ENCODE measurements at regions not wholly inside any gene's neighbourhood (a gene's known extent, or its start where the extent isn't known, plus 50 kb on each side); places are given as distances from the start of the nearest gene placed in this dataset.

DNA sequence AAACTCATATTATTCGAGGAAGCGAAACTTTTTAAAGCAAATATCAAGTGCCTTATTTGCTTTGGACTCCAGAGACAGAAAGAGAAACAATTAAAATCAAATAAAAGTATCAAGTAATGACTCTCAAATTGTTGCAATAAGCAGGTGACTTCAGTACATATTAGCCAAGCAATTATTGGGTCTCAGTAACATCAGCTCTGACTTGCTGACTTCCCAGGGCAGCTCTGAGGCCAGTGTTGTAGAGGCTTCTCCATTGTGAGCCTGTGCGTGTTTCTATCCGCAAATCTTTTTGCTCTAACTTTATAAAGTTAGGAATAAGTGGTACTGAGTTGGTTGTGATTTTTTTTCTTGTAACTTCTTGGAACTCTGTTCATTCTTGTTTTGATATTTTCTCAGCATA lies 186.8 kb upstream of the PRLR start:
- DNase-seq: no peak

DNA sequence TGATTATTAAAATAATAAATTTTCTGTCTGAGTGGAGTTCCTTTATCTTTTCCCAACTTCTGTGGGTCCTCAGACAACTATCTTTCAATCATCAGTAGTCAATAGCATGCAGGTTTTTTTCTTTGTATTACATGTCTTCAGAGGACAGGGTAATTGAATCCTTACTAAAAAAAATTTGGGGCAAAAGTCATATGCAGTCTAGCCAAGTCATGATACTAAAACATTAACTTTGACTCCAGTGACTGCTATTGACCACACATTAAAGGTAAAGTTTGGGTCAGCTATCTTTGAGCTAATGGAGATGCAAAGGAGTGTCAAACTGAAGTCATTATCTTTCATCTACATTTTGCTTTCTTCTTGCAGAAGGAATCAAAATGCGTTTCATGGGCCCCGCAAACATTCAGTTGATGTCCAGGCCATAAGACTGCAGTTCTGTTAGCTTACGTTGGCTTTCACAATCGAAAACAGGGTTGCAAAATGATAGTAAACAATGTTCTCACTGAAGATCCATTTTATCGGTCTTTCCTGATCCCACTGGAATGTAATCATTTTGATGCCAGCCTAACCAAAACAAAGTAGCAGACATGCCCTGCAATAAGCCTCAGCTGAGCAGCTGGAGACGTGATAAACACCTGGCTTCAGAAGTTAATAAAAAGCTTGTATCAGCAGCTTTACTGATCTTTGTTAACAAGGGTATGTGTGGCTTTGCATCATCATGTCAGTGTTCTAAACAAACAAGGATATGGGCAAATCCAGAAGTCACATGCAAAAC lies 186.1 kb upstream of the PRLR start:
- no peak for DNase-seq

DNA sequence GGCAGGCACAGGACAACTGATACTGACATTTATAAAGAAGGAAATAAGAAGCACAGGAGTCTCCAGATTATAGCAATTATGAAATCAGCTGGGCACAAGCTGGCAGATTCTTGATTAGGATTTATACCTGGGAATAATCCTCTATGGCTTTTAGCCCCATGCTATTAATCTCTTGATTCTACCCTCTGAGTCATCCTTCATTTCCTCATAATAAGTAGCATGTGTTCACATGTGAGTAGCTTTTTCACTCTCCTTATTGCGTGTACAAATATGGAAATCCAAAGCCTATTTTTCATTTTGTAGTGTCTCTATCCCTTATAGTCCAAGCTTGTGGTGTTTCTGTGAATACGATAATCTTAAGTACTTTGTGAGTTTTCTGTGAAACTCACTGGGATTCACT lies 185.0 kb upstream of the PRLR start:
- no peak for DNase-seq

DNA sequence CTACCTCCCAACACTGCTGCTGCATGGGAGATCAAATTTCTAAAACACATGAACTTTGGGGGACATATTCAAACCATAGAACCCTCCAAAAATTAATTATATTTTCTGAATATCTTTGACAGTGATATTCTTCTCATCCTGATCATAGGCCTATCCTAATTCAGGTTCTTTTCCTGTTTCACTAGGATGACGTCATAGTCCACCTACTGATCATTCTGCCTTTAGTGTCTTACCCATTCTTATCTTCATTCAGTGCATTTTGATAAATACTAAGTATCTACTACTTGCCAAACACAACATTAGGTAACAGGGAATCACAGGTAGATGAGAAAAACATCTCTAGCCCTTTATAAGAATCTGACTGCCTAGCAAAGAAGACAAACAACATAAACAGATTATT lies 179.1 kb upstream of the PRLR start:
- no peak for DNase-seq

DNA sequence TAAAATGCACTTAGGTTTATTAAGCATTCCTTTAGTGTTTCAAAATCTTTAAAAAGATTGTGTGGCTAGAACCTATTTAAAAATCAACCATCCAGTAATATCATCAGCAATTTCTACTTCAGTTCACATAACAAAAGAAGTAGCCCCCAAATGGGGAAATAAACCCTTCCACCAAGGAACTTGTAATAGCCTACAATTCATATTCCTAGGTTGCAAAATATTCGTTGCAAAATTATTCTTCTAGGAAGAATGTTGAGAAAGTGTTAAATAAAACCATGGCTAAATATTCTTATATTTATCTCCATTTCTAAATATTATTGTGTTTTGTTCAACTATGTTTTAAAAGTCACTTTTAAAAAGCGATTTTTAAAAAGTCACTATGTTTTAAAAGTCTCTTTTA lies 177.9 kb upstream of the PRLR start:
- DNase-seq: no peak

DNA sequence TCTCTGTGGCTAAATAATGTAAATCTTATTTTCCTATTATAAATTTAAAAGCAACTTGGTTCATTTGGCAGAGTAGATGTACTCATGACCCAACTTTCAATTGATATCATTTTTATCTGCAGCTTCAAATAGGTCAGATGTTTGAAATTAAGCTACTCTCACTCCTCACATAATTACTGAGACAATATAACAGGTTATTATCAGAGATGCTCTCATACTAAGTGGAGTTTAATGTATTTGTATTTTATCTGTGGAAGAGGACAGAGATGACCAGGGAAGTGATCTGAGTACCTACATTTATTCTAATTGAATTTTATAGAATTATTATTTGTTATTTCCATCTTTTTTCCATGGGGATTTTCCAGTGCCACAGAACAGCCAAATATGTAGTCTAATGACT lies 177.4 kb upstream of the PRLR start:
- no peak for DNase-seq

DNA sequence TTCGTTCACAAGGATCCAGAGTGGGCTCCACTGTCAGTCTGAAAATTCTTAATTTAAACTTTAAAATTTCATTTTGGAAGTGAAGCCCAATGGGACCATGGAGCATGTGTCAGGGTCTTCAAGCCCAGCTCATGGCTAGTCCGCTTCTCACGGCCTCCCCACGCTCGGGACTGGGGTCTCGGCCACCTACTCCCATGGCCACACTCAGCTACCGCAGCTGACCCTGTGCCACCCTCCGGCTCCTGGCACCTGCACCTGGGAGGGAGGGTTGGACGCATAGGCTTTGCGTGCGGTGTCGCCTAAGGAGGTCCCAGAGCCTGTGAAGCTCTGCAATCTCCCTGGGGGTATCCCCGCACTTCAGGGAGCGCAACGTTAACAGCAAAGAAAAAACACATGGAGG lies 175.7 kb upstream of the PRLR start:
- DNase-seq: no peak

DNA sequence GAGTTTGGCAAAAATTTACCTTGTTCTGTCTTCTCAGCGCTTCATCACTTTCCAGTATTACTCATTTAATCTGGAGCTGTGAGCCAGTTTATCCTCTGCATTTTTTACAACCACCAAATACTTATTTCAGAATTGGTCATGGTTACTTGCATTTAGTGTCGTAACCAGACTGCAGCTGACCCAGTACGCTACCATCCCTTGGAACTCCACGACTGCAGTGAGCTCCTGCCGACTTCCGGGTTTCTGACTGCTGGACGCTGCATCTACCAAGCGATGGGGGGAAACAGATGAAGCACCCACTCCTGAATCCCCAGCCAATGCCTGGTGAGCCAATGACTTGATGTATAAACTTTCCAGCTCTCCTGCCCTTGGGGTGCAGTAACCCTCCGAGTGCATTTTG lies 174.4 kb upstream of the PRLR start:
- DNase-seq: no peak

DNA sequence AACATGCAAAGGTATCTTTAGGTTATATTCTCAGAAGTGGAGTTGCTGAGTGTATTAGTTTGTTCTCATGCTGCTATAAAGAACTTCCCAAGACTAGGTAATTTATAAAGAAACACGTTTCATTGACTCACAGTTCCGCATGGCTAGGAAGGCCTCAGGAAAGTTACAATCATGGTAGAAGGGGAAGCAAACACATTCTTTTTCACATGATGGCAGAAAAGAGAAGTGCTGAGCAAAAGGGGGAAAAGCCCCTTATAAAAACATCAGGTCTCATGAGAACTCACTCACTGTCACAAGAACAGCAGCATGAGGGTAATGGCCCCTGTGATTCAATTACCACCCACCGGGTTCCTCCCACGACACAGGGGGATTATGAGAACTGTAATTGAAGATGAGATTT lies 163.6 kb upstream of the PRLR start:
- DNase-seq: no peak

DNA sequence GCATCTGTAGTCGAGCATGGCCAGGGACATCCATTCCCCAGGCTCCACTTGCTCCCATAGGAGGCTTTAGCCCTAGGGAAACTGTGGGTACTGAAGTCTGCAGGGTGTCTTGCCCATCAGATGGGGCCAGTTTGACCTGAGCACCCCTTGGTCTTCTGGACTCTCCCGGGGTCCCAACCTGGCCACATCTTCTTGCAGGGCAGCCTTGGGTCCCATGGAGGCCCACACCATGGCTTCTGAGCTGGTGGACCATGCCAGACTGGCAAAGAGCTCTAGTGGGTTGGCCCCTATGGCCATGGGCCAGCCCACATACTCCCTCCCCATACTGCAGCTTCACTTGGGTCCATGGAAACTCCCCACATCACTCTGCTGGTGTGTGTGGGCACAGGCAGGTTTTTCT lies 154.4 kb upstream of the PRLR start:
- no peak for DNase-seq

DNA sequence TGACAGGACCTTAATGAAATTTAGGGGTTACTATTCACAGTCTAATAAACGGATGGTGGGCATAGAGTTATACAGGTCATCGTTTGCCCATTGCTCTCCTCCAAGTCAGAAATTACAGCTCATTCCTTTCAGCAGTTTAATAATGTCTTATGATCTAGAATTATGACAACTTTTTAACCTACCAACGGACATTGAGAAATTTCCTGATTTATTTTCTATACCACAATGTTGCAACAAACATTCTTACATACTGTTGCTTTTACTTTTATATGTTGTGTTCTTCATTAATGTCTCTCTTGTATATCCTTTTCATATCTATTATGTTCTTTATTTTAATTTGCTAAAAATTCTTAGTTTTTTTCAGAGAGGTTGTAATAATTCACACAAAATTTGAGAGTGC lies 152.8 kb upstream of the PRLR start:
- no peak for DNase-seq

DNA sequence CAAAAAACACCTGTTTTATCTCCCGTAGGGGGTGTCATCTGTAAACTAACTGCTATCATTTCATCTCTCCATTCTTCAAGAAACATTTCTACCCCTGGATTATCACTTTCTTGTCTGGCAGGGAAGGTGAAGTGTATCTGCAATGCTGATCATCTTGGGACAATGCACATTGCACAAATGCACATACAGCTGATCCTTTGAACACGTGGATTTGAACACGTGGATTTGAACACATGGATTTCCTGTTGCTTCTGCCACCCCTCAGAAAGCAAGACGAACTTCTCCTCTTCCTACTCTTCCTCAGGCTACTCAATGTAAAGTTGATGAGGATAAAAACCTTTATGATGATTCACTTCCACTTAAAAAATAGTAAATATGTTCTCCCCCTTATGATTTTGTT lies 147.4 kb upstream of the PRLR start:
- DNase-seq: no peak

DNA sequence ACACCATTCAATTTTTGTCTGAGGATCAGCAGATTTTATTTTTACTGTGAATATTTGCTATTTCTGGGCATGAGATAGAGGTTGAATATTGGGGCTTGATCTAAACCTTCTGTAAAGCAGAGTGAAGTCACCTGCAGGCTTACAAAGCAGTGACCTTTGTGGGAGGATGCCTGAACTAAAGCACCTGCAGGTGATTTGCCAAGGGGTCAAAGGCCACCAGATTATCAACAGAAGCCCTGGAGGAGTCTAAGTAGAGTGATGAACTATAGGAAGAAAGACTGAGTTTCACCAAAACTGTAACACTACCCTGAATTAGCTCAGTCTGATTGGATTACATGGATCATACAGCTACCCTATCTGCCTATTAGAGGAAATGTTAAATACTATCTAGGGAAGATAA lies 144.3 kb upstream of the PRLR start:
- DNase-seq: no peak

DNA sequence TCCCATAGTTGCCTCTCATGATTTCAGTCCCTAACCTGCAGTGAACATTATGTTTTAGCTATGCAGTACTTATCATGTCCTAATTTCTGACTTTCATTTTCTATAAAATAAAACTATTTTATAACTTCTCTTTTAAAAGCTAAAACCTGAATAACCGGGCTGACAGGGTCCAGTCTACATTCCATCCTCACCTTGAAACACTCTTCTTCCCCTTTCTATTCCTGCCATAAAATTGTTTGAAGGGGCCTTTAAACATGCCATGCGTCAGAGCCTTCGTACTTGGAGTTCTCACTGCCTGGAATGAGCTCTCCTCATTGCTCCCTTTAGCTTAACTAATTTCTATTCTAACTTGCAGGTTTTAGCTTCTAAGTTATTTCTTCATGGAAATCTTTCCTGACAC lies 143.0 kb upstream of the PRLR start:
- DNase-seq: no peak

DNA sequence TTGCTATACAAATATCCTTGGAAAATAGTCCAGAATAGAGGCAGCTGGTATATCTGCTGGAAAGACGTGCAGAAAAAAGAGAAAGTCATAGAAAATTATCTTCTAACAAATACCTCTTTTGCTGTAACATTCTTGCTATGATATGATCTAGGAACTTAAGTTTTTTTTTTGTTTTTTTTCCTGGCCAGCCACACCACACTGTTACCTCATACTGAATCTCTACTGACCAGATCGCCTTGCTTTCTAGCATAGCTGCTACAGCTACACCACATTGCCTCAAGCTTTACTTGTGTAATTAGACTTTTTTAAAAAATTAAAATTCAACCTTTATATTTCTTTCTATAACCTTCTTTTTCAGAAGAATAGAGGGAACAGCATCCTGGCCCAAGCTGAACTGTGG lies 142.2 kb upstream of the PRLR start:
- no peak for DNase-seq

DNA sequence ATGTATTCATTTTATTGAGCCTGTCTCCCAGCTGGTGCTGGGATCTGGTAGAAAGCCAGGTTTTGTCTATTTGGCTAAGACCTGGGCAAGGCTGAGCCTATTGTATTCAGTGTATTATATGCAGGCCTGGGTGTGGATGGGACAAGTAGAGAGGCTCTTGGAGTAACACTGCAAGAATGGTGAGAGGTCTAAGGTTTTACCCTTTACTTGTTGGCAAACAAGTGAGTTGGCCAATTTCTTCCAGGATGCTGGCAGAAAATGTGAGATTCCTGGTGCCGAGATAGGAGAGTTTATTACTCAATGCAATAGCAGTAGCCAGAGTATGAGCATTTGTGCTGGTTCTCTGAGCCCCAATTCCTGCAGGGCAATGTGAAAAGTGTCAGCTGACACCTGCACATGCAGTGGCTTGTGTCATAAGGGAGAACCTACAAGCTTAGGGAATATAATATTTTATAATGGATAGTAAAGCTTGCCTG lies 141.7 kb upstream of the PRLR start:
- DNase-seq: no peak

DNA sequence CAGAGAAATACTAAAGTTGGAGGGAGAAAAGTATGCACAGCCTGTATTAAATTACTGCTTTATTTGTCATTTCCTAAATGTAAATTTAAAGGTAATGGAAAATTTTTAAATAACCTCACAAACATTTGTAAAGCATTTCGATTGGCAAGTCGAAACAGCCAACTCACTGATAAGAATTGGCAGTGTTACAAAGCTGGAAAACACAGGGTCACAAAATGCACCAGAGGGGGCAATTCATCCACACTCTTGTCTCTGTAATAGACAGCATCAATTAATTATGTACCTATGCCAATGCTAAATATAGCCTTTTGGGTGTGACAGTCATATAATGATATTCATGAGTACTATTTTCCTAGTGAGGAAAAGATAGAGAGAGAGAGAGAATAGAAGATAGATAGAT lies 140.6 kb upstream of the PRLR start:
- DNase-seq: no peak

DNA sequence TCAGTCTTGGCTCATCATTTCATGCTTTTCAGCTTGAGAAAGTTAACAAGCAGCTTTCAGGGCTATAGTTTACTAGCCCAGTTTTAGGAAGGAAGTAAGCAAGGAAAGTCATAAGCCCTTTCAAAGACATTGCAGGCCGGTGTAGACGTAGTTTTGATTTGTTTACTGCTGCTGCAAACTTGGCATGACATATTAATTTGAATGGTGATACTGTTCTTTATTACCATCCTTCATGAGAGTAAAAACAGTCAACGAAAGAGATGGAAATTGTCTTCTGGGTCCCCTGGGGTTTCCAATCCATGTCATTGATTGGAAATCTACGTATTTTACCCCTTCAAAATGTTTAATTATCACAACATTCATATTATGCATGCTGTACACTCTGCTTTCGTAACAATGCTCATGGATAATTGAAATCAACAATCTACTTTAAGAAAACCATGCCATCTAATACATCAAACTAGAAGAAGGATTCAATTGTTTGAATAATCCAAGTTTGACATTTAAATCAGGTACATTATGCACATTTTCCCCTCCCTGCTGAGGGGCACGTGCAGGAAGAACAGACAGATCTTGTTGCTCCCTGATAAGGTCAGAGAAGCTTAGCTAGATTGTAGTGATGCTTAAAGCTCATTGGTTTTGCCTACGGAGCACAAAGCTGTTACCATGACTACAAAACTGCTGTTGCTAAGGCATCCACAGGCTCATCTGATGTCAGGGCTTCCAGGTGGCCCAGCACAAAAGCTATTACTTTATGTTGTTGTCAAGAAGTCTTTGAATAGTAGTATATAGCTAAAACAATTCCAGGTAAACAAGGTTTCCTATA lies 139.9 kb upstream of the PRLR start:
- peak; percentile 13 for DNase-seq

DNA sequence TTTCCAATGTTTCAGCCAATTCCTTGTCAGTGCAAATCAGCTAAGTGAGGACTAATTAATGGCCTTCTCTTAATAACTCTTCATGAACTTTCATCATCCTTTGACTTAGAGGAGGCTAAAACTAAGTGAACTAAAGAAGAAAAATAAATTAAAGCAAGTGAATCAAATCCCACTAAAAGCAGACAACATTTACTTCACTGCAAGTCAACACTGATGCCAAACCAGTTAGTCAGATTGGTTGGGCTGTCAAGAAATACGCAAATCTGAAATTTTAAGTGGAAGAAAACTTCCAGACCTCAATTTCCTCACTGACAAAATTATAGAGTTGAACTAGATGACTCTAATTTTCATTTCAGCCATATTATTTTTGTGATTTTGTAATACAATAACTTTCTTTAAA lies 137.2 kb upstream of the PRLR start:
- no peak for DNase-seq

DNA sequence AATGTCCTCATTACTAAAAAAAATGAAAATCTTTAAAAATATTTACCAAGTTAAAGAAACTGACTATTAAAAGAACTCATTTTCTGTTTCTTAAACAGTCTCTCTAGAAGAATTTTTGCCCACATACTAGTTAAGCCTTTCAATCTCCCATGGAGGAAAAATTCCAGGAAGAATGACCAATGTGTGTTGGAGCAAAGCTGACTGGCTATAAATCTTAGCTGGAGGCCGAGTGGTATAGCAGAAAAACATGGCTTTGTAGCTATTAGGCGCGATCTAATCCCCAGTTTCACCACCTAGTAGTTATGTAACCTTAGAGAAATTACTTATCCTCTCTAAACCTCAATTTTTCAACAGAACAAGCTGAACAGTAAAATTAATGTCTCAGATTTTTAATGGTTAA lies 135.5 kb upstream of the PRLR start:
- no peak for DNase-seq

DNA sequence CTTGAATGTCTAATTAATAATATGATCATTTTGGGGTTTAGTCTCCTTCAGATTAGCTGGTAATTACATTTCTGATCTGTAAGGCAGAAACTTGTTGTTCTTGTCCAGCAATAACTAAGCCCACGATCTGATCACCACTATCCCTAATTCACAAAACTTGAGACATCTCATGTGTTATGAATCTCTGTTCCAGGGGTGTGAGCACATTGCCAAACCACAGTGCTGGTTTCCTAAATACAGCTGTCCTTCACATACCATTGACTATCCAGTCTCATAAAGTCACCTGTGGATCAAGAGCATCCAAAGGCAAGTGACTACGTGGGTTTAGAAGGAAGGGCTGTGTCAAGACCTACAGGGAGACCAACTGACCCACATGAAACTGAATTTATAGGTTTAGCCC lies 134.1 kb upstream of the PRLR start:
- no peak for DNase-seq

DNA sequence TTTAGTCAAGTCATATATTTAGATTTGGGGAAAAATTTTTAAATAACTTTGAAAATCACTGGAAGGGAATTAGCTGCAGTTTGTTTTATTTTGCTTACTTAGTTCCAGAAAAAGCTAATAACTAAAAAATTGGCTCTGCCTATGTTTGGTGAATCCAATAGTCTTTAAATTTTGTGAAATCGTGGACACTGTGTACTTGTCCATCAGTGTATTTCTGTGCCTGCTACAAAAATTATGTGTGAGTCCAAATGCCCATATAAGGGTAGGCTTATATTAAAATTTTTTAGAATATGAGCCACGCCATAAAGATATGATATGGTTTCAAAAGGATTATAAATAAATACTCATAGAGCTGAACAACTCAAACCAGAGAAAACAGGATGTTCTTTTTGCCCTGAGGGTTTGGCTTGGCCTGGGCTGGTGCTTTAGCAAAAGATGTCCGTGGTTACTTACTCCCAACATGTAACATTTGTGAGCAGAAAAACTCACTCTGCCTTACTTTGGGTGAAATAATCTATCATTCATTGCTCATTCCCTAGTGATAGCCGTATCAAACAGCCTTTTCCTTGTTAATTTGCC lies 133.2 kb upstream of the PRLR start:
- DNase-seq: no peak

DNA sequence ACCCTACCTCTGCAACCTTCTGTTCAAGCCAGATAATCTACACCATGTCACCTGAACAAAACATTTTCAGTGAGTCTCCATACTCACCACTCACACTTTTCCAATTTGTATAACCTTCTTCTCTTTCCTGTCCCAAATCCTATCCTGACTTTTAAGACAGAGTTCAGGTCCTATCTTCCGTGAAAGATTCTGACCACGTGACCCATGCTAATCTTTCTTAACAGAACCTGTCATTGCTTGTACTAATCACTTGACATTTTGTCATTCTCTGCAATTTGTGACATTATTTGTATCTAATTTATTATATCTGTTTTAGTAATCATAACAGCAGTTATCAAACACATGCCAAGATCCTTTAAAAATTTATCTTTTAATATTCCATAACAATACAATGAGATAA lies 132.5 kb upstream of the PRLR start:
- no peak for DNase-seq

DNA sequence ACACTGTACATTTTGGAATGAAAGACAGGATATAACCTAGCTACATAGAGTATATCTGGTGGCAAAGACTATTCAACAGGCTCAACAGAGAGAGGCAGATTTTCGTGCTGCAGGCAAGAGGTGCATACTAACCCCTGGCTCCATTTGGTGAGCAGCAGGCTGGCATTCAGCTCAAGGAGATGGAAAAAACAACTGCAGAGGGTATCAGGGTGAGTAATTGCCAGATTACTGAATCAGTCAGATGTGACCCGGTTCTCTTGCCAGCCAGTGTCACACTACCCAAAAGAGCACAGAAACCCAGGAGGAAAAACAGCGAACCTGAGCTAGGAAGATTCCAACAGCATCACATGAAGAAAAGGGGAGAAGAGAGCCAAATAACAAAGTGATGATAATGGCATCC lies 130.4 kb upstream of the PRLR start:
- peak; percentile 10 for DNase-seq

All from NCI-H2171 (cell line).